Lower leg skin (tissue), 3 donors: ENCODE measurements at regions not wholly inside any gene's neighbourhood (a gene's known extent, or its start where the extent isn't known, plus 50 kb on each side); places are given as distances from the start of the nearest gene placed in this dataset.

Source experiments
- CTCF ChIP-seq, 3 donors: fragments of 450-650 bp; IDR thresholded peaks; one replicate each; pipeline ENCODE4 v1.5.1; 2016; ENCODE audit warnings: antibody characterized with exemption in 3 of 3, mild to moderate bottlenecking in 3 of 3, moderate library complexity in 2 of 3
- POLR2A ChIP-seq, 2 donors: fragments of 450-650 bp; IDR thresholded peaks; one replicate each; pipeline ENCODE4 v1.6.1; 2016 to 2017; ENCODE audit warnings: antibody characterized with exemption in 2 of 2, mild to moderate bottlenecking in 1 of 2, moderate library complexity in 1 of 2

- TF ChIP-seq POLR2A (IDR thresholded peaks at IDR 0.05) (no peak), CTCF (IDR thresholded peaks at IDR 0.05) (no peak)
These were observed 679.4 kb upstream of the KIRREL3 start for GRCh38 chr11:127679816-127680545.
